ELF-1 (cell line): ENCODE measurements at regions not wholly inside any gene's neighbourhood (a gene's known extent, or its start where the extent isn't known, plus 50 kb on each side); places are given as distances from the start of the nearest gene placed in this dataset.
A peak's percentile ranks its signal among the peaks of the same experiment; 100 is the strongest.

ENCODE experiments used
- DNase-seq: peaks from one replicate; pipeline ENCODE4 v3.0.0-alpha.2; 2016; ENCODE audit warnings: low read depth, low spot score

- DNase-seq: no peak
Measured at GRCh38 chr18:11511434-11512095, 97.8 kb upstream of the SLC35G4 start.

- no peak for DNase-seq
Measured at GRCh38 chr18:11506856-11507255, 102.5 kb upstream of the SLC35G4 start.

- DNase-seq: no peak
Measured at GRCh38 chr18:11505993-11506392, 103.4 kb upstream of the SLC35G4 start.

- peak; percentile 26 for DNase-seq
Measured at GRCh38 chr18:11504962-11505361, 104.4 kb upstream of the SLC35G4 start.

GRCh38 chr18:11502368-11502767 is 107.0 kb upstream of the SLC35G4 start:
- no peak for DNase-seq

- no peak for DNase-seq
Measured at GRCh38 chr18:11501352-11501751, 108.0 kb upstream of the SLC35G4 start.

GRCh38 chr18:11500153-11501122 is 109.0 kb upstream of the SLC35G4 start:
- DNase-seq: peak; percentile 76

GRCh38 chr18:11498821-11499220 is 110.6 kb upstream of the SLC35G4 start:
- DNase-seq: no peak

- no peak for DNase-seq
Measured at GRCh38 chr18:11497585-11497984, 111.8 kb upstream of the SLC35G4 start.

- DNase-seq: no peak
Measured at GRCh38 chr18:11496526-11497172, 112.7 kb upstream of the SLC35G4 start.

- no peak for DNase-seq
Measured at GRCh38 chr18:11495441-11495840, 114.0 kb upstream of the SLC35G4 start.

- DNase-seq: no peak
Measured at GRCh38 chr18:11494107-11494506, 115.3 kb upstream of the SLC35G4 start.

- DNase-seq: no peak
Measured at GRCh38 chr18:11489266-11489899, 120.0 kb upstream of the SLC35G4 start.

GRCh38 chr18:11488175-11488574 is 121.2 kb upstream of the SLC35G4 start:
- DNase-seq: no peak

GRCh38 chr18:11487390-11487789 is 122.0 kb upstream of the SLC35G4 start:
- peak; percentile 8 for DNase-seq

GRCh38 chr18:11482271-11482670 is 127.1 kb upstream of the SLC35G4 start:
- no peak for DNase-seq

GRCh38 chr18:11480692-11481091 is 128.7 kb upstream of the SLC35G4 start:
- DNase-seq: no peak

GRCh38 chr18:11479031-11479430 is 130.4 kb upstream of the SLC35G4 start:
- peak; percentile 18 for DNase-seq

GRCh38 chr18:11470941-11471340 is 138.5 kb upstream of the SLC35G4 start:
- DNase-seq: no peak

- DNase-seq: no peak
Measured at GRCh38 chr18:11468617-11469016, 140.8 kb upstream of the SLC35G4 start.

- DNase-seq: no peak
Measured at GRCh38 chr18:11468120-11468519, 141.3 kb upstream of the SLC35G4 start.

- DNase-seq: no peak
Measured at GRCh38 chr18:11467611-11468010, 141.8 kb upstream of the SLC35G4 start.
